ENCODE measurements at regions not wholly inside any gene's neighbourhood (a gene's known extent, or its start where the extent isn't known, plus 50 kb on each side); places are given as distances from the start of the nearest gene placed in this dataset.

- TF ChIP-seq PREB (CRISPR knock-in tag; IDR thresholded peaks at IDR 0.05; ENCODE audit: borderline replicate concordance) (no peak), ZSCAN18 (CRISPR knock-in tag; IDR thresholded peaks at IDR 0.05) (no peak), ZNF425 (CRISPR knock-in tag; conservative IDR thresholded peaks at IDR 0.05) (no peak), CREM (CRISPR knock-in tag; IDR thresholded peaks at IDR 0.05) (no peak), GTF2I (CRISPR knock-in tag; conservative IDR thresholded peaks at IDR 0.05) (no peak)
Observed at GRCh38 chr18:63040788-63041410, 278.7 kb downstream of the BCL2 start (continued).

GRCh38 chr18:63037491-63037890 lies 282.1 kb downstream of the BCL2 start:
- peaks cover 17% of the 10 kb centered on the region for H3K4me1 Mint-ChIP-seq
- no peak overlapping the region for H3K4me3 Mint-ChIP-seq
- ATAC-seq, result no peak
- ChIA-PET CTCF (no interaction called here), POLR2A (no interaction called here)
- no peaks in the 10 kb centered on the region for H3K36me3 Mint-ChIP-seq
- no peaks in the 10 kb centered on the region; the same call in 1 of the 2 replicates for H3K27me3 Mint-ChIP-seq (ENCODE audit: low read depth)
- H3K9me3 Mint-ChIP-seq, result peaks cover 4% of the 10 kb centered on the region
- H3K27ac Mint-ChIP-seq, result no peak overlapping the region
- TF ChIP-seq AFF4 (CRISPR knock-in tag; IDR thresholded peaks at IDR 0.05; ENCODE audit: borderline replicate concordance), result no peak
- no peak for TF ChIP-seq ZNF232 (CRISPR knock-in tag; IDR thresholded peaks at IDR 0.05)
- TF ChIP-seq ZBTB43 (CRISPR knock-in tag; IDR thresholded peaks at IDR 0.05), result no peak
- no peak for TF ChIP-seq FOXJ3 (CRISPR knock-in tag; IDR thresholded peaks at IDR 0.05; ENCODE audit: borderline replicate concordance)
- TF ChIP-seq GRHL2 (CRISPR knock-in tag; IDR thresholded peaks at IDR 0.05; ENCODE audit: insufficient replicate concordance, severe bottlenecking), result no peak
- no peak for TF ChIP-seq RORB (CRISPR knock-in tag; IDR thresholded peaks at IDR 0.05)
- no peak for DNase-seq (ENCODE audit: low spot score)

GRCh38 chr18:63031375-63031774 lies 288.2 kb downstream of the BCL2 start:
- ChIA-PET POLR2A (no interaction called here), CTCF (no interaction called here)
- Mint-ChIP-seq H3K9me3 (peaks cover 3% of the 10 kb centered on the region; the same call in 1 of the 2 replicates), H3K27ac (no peak overlapping the region), H3K36me3 (no peaks in the 10 kb centered on the region), H3K4me1 (0 out of 2 replicates have a peak, but pooled peaks cover under 1% of the 10 kb centered on the region), H3K27me3 (ENCODE audit: low read depth) (no peaks in the 10 kb centered on the region), H3K4me3 (no peak overlapping the region)
- DNase-seq (ENCODE audit: low spot score), result no peak
- ATAC-seq, result no peak
- TF ChIP-seq NR2C2 (CRISPR knock-in tag; IDR thresholded peaks at IDR 0.05) (no peak), ZNF317 (CRISPR knock-in tag; IDR thresholded peaks at IDR 0.05; ENCODE audit: borderline replicate concordance, low read depth) (no peak), FOXK1 (CRISPR knock-in tag; IDR thresholded peaks at IDR 0.05) (no peak), ZBTB21 (CRISPR knock-in tag; IDR thresholded peaks at IDR 0.05; ENCODE audit: borderline replicate concordance) (no peak), MYBL2 (CRISPR knock-in tag; IDR thresholded peaks at IDR 0.05) (no peak), NR3C1 (CRISPR knock-in tag; conservative IDR thresholded peaks at IDR 0.05; ENCODE audit: low read depth) (no peak), ERG (CRISPR knock-in tag; IDR thresholded peaks at IDR 0.05) (no peak), NFYB (CRISPR knock-in tag; conservative IDR thresholded peaks at IDR 0.05; ENCODE audit: low read depth) (no peak), CBFB (CRISPR knock-in tag; IDR thresholded peaks at IDR 0.05; ENCODE audit: low read depth) (no peak), CREM (CRISPR knock-in tag; IDR thresholded peaks at IDR 0.05) (no peak), ATF1 (CRISPR knock-in tag; IDR thresholded peaks at IDR 0.05) (no peak), USF1 (CRISPR knock-in tag; IDR thresholded peaks at IDR 0.05) (no peak)
